ENCODE measurements at regions not wholly inside any gene's neighbourhood (a gene's known extent, or its start where the extent isn't known, plus 50 kb on each side); places are given as distances from the start of the nearest gene placed in this dataset.
"Not testable (repeated sequence)": the region's sequence is repeated elsewhere in the genome, so short reads cannot be mapped to it uniquely, and the experiment has no call there.

GRCh38 chr2:71922499-71923142, 225.0 kb downstream of the CYP26B1 start:
- DNase-seq (ENCODE audit: low spot score) = no peak

DNA sequence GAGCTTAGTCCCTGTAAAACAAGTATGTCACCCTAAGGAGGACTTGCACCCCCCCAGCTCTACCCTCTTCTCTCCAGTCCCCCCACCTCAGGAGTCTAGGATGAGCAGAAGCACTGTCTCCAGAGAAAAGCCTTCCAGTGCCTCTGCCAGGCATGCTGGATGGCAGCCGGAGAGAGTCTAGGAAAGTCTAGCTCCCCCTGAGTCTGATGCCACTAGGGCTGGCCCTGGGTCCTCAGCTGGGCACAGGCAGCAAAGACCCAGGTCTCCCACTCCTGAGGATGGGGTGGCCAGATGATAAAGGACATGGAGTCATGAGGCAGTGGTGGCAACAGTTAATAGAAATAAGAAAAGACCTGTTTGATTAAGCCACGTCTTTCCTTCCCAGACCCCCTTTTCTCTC, 225.6 kb downstream of the CYP26B1 start:
- no peak for DNase-seq (ENCODE audit: low spot score)

DNA sequence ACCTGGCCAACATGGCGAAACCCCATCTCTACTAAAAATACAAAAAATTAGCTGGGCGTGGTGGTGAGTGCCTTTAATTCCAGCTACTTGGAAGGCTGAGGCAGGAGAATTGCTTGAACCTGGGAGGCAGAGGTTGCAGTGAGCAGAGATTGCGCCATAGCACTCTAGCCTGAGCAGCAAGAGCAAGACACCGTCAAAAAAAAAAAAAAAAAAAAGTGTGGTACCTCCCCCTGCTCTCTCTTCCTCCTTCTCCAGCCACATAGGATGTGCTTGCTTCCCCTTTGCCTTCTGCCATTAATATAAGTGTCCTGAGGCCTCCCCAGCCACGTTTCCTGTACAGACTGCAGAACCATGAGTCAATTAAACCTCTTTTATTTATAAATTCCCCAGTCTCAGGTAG, 226.8 kb downstream of the CYP26B1 start:
- not testable (repeated sequence) for DNase-seq (ENCODE audit: low spot score)

GRCh38 chr2:71919708-71920107, 228.0 kb downstream of the CYP26B1 start:
- DNase-seq (ENCODE audit: low spot score) = no peak

DNA sequence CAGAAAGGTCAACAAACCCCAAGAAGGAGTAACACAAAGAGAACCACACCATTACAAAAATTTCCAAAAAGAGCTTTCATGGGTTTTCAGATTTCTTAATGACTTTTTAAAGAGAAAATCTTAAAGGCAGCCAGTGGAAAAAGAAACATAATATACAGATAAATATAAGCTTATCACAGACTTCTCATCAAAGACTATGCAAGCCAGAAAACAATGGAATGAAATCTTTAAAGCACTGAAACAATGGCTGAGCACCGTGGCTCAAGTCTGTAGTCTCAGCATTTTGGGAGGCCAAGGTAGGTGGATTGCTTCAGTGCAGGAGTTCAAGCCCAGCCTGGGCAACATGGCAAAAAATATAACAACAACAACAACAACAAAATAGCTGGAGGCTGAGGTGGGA, 237.4 kb downstream of the CYP26B1 start:
- DNase-seq (ENCODE audit: low spot score) = no peak

GRCh38 chr2:71908798-71909197, 238.9 kb downstream of the CYP26B1 start:
- no peak for DNase-seq (ENCODE audit: low spot score)

DNA sequence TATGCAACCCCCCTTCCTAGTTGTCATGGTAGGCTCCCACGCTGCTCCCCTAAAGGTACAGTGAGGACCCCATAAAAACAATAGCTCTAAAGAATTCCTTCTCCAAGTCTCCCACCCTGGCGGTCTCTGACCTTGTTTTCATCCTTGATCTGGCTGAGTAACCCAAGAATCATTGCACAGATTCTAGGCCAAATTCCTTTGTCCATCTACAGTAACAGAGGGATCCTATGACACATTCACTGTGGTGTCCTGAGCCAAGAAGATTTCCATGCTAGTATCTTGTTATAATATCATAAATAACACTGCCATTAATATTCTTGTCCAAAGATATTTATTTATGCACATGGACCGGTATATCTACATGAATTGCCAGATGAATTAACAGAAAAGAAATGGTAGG, 240.2 kb downstream of the CYP26B1 start:
- no peak for DNase-seq (ENCODE audit: low spot score)

GRCh38 chr2:71906357-71906973, 241.2 kb downstream of the CYP26B1 start:
- DNase-seq (ENCODE audit: low spot score) = no peak

- DNase-seq (ENCODE audit: low spot score) = no peak
Observed at GRCh38 chr2:71905205-71905604, 242.5 kb downstream of the CYP26B1 start.

DNA sequence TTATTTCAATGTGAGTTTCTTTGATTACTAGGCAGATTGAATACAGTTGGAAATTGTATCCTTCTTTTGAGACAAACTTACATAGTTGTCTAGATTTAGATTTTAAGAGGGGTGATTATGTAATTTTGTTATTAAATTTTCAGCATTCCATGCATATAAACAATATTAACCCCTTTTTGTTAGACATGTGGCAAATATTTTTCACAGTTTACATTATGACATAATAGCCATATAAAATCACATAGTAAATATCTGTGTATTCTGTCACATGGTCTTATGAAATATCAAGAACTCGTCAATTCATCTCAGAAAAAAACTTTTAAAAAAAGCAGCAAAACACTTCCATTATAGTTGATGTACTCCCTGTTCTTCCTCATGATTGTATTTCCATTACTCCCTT, 243.8 kb downstream of the CYP26B1 start:
- DNase-seq (ENCODE audit: low spot score) = no peak

- DNase-seq (ENCODE audit: low spot score) = no peak
Observed at GRCh38 chr2:71901466-71901865, 246.2 kb downstream of the CYP26B1 start.

- DNase-seq (ENCODE audit: low spot score) = no peak
Observed at GRCh38 chr2:71898851-71899681, 248.6 kb downstream of the CYP26B1 start.

GRCh38 chr2:71898375-71898774, 249.3 kb downstream of the CYP26B1 start:
- no peak for DNase-seq (ENCODE audit: low spot score)

- no peak for DNase-seq (ENCODE audit: low spot score)
Observed at GRCh38 chr2:71897836-71898235, 249.8 kb downstream of the CYP26B1 start.

GRCh38 chr2:71897137-71897480, 250.6 kb downstream of the CYP26B1 start:
- no peak for DNase-seq (ENCODE audit: low spot score)

DNA sequence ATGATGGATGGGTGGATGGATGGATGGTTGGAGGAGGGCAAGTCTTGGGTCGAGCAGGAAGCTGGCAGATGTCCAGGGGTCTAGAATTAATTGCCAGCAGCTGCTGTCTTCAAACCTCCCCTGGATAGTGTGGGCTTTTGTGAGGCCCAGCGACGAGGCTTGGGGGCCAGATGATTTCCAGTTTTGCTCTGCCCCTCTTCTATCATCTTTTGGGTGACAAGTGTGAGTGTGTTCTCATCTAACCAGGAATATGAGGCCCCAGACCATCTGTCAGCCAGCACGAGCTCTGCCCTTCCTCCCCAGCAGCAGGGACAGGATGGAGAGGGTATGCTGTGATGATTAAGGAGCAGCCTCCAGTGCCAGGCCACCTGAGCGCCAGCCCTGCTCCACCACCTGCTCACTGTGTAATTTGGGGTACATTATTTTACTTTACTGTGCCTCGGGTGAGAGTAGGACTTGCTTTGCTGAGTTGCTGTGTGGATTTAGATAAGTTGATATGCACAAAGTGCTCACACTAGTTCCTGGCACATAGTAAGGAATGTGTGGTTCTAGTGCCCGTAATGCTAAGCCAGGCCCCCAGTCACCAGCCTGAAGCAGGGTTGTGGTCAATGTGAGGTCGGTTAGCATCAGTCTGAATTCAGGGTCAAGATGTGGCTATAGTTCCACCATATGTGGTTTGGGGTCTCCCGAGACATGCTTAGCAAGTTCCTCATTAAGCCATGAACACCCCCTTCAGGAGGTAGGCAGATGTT, 251.1 kb downstream of the CYP26B1 start:
- no peak for DNase-seq (ENCODE audit: low spot score)

- no peak for DNase-seq (ENCODE audit: low spot score)
Observed at GRCh38 chr2:71895320-71896161, 252.1 kb downstream of the CYP26B1 start.

DNA sequence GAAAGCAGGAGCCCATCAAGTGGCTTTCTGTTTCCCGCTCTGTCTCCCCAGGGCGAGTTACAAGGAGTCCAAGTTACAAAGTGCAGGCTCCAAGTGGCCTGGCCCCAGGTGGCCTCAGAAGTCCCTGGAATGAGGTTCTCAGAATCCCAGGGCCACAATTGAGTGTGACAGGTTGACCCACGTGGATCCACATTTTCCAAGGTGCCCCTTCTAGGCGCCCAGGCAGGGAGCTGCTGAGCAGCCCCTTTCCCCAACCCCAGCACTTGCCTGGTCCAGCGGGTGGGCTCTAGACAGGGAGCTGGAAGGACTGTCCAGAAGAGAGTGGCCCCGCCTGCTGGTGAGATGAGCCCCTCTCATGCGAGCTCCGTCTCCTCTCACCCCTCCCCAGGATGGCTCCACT, 253.4 kb downstream of the CYP26B1 start:
- DNase-seq (ENCODE audit: low spot score) = no peak

DNA sequence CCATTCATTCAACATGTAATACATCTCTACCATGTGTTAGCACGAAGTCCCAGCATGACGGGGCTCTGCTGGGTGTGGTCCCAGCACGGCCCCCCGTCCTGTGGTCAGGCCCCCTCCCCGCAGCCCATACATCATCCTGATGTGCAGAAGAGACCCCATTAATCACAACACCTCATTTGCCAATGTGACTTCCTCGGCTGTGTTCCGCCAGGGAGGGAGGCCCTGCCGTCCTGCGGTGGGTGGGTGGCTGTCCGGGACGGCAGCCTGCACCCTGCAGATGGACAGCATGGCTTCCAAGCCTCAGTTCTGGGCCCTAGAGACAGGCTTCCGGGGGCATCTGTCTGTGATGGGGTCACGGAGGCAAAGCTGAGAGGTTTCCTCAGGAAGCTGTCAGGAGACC, 254.0 kb downstream of the CYP26B1 start:
- no peak for DNase-seq (ENCODE audit: low spot score)

- no peak for DNase-seq (ENCODE audit: low spot score)
Observed at GRCh38 chr2:71892896-71893295, 254.8 kb downstream of the CYP26B1 start.

GRCh38 chr2:71892423-71892730, 255.3 kb downstream of the CYP26B1 start:
- DNase-seq (ENCODE audit: low spot score) = no peak
